GM12801 (cell line): ENCODE measurements at regions not wholly inside any gene's neighbourhood (a gene's known extent, or its start where the extent isn't known, plus 50 kb on each side); places are given as distances from the start of the nearest gene placed in this dataset.

Experiments
- TF ChIP-seq, protein P1 (sequence below): IDR thresholded peaks from one replicate; pipeline ENCODE4 v1.5.1; 2011; ENCODE audit warnings: control low read depth; ENCODE audit not compliant: insufficient read length; ENCODE audit errors: extremely low read depth

DNA sequence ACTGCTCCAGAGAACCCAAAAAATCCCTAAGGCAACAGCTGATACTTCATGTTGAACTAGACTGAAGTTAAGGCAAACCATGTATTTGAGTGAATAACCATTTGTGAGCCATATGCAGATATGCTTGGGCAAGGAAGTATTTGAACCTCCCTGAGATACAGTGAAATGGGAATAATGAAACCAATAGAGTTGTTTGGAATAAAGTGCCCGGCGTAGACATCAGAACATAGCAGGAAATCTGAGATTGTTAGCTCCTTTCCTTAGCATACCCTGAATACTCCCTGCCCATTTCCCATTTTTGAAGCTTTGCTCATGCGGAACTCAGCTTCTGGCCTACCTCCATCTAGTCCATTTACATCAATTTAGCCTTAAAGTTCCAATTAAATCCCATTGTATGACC is 611.9 kb downstream of the EFNA5 start:
- TF ChIP-seq, protein P1, sequence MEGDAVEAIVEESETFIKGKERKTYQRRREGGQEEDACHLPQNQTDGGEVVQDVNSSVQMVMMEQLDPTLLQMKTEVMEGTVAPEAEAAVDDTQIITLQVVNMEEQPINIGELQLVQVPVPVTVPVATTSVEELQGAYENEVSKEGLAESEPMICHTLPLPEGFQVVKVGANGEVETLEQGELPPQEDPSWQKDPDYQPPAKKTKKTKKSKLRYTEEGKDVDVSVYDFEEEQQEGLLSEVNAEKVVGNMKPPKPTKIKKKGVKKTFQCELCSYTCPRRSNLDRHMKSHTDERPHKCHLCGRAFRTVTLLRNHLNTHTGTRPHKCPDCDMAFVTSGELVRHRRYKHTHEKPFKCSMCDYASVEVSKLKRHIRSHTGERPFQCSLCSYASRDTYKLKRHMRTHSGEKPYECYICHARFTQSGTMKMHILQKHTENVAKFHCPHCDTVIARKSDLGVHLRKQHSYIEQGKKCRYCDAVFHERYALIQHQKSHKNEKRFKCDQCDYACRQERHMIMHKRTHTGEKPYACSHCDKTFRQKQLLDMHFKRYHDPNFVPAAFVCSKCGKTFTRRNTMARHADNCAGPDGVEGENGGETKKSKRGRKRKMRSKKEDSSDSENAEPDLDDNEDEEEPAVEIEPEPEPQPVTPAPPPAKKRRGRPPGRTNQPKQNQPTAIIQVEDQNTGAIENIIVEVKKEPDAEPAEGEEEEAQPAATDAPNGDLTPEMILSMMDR: no peak

DNA sequence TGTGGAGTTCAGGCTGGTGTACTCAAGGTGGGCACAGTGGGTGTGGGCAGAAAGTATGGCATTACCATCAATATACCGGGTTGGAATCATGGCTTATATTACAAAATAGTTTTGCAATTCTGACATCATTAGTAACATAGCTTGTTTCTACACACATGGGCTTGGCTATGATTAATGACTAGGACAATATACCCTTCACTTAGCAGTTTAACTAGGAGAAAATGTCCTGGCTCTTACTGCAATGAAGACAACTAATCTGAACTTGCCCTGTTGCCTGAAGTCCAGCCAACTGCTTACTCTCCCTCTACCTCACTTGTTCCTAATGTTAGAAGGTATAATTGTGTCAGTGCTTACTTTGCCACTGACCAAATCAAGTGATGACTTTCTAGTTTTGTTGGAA is 612.5 kb downstream of the EFNA5 start:
- TF ChIP-seq, protein P1: no peak

DNA sequence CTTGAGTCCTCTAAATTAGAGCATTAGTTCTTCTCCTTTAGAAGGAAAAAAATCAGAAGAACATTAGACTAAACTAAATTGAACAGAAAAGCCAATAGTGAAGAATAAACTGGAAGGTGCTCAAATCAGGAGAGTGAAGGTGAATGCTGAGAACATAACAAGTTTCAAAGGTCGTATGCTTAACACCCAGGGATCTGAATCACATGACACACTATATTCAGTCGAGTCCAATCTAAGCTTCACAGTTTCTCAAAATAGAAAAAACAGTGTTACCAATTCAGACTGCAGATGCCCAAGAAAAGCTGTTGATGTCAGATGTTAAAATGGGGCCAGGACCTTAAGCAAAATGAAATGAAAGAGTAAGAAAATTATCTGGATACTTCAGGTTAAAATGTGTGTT is 614.5 kb downstream of the EFNA5 start:
- TF ChIP-seq, protein P1: no peak

DNA sequence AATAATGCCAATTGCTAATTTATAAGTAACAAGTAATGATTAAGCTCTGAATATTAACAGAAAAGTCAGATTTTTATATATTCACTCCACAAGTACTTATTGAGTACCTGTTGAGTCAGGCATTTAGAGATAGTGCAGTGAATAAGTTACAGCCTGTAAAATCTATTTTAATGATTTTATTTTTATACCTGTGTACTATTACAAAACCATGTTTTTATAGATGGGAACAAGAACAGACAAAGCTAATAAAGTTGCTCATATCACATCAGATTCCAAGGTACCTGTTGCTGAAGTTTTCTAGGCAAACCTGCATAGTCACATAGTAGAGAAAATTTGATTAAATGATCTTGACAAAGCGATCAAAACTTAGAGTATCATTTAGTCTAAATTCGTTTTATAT is 623.7 kb downstream of the EFNA5 start:
- TF ChIP-seq, protein P1: no peak

DNA sequence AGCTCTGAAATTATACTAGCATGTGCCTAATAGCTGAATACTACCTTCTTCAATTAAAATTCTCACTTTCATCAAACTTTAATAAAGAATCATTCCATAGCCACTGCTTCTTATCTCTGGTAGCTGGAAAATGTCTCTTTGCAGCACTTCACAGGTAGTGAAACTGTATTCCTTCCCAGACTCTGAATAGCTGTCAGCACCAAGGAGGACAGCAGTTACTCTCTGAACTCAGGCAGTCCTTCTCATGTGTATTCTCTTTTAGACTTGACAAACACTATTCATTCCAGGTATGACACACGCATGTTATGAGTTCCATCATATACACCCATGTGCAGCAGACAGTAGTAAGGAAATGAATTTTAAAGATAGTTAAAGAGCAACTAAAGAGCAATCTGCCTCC is 627.1 kb downstream of the EFNA5 start:
- TF ChIP-seq, protein P1: no peak

DNA sequence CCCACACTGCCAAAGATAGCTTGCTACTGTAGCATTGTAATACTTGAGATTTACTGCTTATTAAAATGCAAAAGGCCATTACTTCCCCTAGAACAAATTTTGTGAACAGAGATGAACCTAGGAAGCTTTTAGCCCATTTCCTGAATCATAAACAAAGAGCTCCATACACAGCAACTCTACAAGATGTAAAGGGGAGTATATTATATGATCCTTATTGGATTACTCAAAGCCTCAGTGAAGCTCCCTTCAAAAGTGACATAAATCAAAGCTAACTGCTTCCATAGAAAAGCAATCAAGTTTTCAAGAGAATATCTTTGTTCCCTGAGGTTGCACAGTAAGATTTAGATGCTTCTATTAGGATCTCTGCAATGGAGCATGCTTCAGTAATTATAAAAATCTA is 629.8 kb downstream of the EFNA5 start:
- TF ChIP-seq, protein P1: no peak

DNA sequence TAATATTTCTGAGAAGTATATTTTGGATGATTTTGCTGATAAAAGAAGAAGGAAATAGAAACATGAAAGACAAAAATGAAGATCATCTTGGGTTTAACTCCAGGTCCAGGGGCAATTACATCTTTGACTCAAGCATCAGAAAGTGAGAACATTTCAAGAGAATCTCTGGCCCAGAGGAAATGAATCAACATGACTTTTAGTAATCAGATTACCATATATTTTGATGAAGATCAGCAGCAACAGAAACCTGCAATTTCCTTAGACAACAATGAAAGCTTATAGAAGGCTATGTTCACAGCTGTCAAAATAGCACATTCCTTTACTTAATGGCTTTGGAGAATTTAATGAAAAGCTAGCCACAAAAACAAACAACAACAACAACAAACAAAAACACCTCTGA is 638.1 kb downstream of the EFNA5 start:
- TF ChIP-seq, protein P1: no peak

DNA sequence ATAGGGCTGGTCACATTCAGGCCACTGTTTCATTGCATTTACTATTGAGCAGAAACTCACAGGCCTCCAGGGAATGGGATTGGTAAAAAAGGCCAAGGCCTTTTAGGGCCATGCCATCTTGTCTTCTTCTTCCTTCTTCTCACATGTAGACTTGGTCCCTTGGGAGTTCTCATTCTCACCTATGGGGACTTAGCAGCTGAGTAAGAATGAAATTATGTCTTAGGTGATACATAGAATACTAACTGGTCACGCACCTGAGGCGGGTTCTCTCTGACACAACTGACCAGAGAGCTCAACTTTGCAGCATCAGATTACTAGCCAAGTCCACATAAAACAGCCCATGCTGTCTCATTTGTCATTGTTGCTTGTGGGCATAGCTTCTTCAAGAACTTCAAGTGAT is 641.8 kb downstream of the EFNA5 start:
- TF ChIP-seq, protein P1: no peak
